ENCODE measurements at regions not wholly inside any gene's neighbourhood (a gene's known extent, or its start where the extent isn't known, plus 50 kb on each side); places are given as distances from the start of the nearest gene placed in this dataset.

- no peak for DNase-seq (ENCODE audit: low read depth in 4 of 4, low spot score in 3 of 4)
These were observed 286.9 kb downstream of the UACA start for GRCh38 chr15:70476441-70476840.

- no peak for DNase-seq (ENCODE audit: low read depth in 4 of 4, low spot score in 3 of 4)
These were observed 287.4 kb downstream of the UACA start for GRCh38 chr15:70475921-70476320.

GRCh38 chr15:70475407-70475781 lies 288.0 kb downstream of the UACA start:
- DNase-seq (ENCODE audit: low read depth in 4 of 4, low spot score in 3 of 4): no peak

GRCh38 chr15:70474471-70475406 lies 288.6 kb downstream of the UACA start:
- DNase-seq (ENCODE audit: low read depth in 4 of 4, low spot score in 3 of 4): no peak

- DNase-seq (ENCODE audit: low read depth in 4 of 4, low spot score in 3 of 4): no peak
These were observed 289.6 kb downstream of the UACA start for GRCh38 chr15:70473581-70474370.

- no peak for DNase-seq (ENCODE audit: low read depth in 4 of 4, low spot score in 3 of 4)
These were observed 291.8 kb downstream of the UACA start for GRCh38 chr15:70471517-70471916.

GRCh38 chr15:70470556-70471191 lies 292.7 kb downstream of the UACA start:
- DNase-seq (ENCODE audit: low read depth in 4 of 4, low spot score in 3 of 4): no peak

- DNase-seq (ENCODE audit: low read depth in 4 of 4, low spot score in 3 of 4): no peak
These were observed 293.5 kb downstream of the UACA start for GRCh38 chr15:70469651-70470555.

- no peak for DNase-seq (ENCODE audit: low read depth in 4 of 4, low spot score in 3 of 4)
These were observed 294.2 kb downstream of the UACA start for GRCh38 chr15:70469182-70469581.

GRCh38 chr15:70466895-70467529 lies 296.3 kb downstream of the UACA start:
- no peak for DNase-seq (ENCODE audit: low read depth in 4 of 4, low spot score in 3 of 4)

- DNase-seq (ENCODE audit: low read depth in 4 of 4, low spot score in 3 of 4): no peak
These were observed 297.1 kb downstream of the UACA start for GRCh38 chr15:70466305-70466704.

- no peak for DNase-seq (ENCODE audit: low read depth in 4 of 4, low spot score in 3 of 4)
These were observed 297.5 kb downstream of the UACA start for GRCh38 chr15:70465812-70466211.

GRCh38 chr15:70463453-70463834 lies 299.9 kb downstream of the UACA start:
- no peak for DNase-seq (ENCODE audit: low read depth in 4 of 4, low spot score in 3 of 4)

- no peak for DNase-seq (ENCODE audit: low read depth in 4 of 4, low spot score in 3 of 4)
These were observed 301.4 kb downstream of the UACA start for GRCh38 chr15:70461992-70462391.

- DNase-seq (ENCODE audit: low read depth in 4 of 4, low spot score in 3 of 4): no peak
These were observed 302.3 kb downstream of the UACA start for GRCh38 chr15:70461017-70461416.

GRCh38 chr15:70459312-70459711 lies 304.0 kb downstream of the UACA start:
- DNase-seq (ENCODE audit: low read depth in 4 of 4, low spot score in 3 of 4): no peak

- DNase-seq (ENCODE audit: low read depth in 4 of 4, low spot score in 3 of 4): no peak
These were observed 309.6 kb downstream of the UACA start for GRCh38 chr15:70453766-70454165.

- no peak for DNase-seq (ENCODE audit: low read depth in 4 of 4, low spot score in 3 of 4)
These were observed 310.1 kb downstream of the UACA start for GRCh38 chr15:70453238-70453637.

GRCh38 chr15:70451821-70452653 lies 311.3 kb downstream of the UACA start:
- no peak for DNase-seq (ENCODE audit: low read depth in 4 of 4, low spot score in 3 of 4)

Data from right renal pelvis (tissue), 4 donors.